ENCODE measurements at regions not wholly inside any gene's neighbourhood (a gene's known extent, or its start where the extent isn't known, plus 50 kb on each side); places are given as distances from the start of the nearest gene placed in this dataset.

DNA sequence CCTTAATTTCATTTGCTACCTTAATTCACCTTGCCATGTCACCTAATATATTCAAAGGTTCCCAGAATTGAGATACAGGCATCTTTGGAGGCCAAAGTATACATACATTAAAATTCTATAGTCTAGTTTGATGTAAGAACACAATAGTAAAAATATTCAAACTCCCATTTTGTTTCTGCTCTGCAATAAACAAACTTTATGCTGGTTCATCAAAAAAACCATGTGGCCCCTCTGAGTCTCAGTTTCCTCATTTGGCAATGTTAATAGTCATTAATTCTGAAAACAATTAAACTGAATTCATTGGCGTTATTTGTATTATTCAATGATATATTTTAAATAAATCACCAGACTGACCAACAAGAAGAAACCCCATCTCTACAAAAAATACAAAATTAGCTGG lies 639.4 kb upstream of the INTU start:
- Histone ChIP-seq H3K27ac (replicated peaks) (no peak overlapping the region), H3K4me3 (replicated peaks; ENCODE audit: insufficient read depth, low read length) (no peak overlapping the region), H3K27me3 (ENCODE audit: insufficient read depth, poor library complexity, severe bottlenecking) (no peaks in the 10 kb centered on the region)
- DNase-seq (ENCODE audit: low read depth in 1 of 2, low spot score in 1 of 2), result no peak
- TF ChIP-seq POLR2AphosphoS5 (IDR thresholded peaks at IDR 0.05; ENCODE audit: low read depth), result no peak
- TF ChIP-seq, protein P1, sequence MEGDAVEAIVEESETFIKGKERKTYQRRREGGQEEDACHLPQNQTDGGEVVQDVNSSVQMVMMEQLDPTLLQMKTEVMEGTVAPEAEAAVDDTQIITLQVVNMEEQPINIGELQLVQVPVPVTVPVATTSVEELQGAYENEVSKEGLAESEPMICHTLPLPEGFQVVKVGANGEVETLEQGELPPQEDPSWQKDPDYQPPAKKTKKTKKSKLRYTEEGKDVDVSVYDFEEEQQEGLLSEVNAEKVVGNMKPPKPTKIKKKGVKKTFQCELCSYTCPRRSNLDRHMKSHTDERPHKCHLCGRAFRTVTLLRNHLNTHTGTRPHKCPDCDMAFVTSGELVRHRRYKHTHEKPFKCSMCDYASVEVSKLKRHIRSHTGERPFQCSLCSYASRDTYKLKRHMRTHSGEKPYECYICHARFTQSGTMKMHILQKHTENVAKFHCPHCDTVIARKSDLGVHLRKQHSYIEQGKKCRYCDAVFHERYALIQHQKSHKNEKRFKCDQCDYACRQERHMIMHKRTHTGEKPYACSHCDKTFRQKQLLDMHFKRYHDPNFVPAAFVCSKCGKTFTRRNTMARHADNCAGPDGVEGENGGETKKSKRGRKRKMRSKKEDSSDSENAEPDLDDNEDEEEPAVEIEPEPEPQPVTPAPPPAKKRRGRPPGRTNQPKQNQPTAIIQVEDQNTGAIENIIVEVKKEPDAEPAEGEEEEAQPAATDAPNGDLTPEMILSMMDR (IDR thresholded peaks at IDR 0.05; ENCODE audit: insufficient read depth, low read length), result no peak
- no peak for TF ChIP-seq SPI1 (IDR thresholded peaks at IDR 0.05; ENCODE audit: borderline replicate concordance, low read depth)
- TF ChIP-seq, protein P2, sequence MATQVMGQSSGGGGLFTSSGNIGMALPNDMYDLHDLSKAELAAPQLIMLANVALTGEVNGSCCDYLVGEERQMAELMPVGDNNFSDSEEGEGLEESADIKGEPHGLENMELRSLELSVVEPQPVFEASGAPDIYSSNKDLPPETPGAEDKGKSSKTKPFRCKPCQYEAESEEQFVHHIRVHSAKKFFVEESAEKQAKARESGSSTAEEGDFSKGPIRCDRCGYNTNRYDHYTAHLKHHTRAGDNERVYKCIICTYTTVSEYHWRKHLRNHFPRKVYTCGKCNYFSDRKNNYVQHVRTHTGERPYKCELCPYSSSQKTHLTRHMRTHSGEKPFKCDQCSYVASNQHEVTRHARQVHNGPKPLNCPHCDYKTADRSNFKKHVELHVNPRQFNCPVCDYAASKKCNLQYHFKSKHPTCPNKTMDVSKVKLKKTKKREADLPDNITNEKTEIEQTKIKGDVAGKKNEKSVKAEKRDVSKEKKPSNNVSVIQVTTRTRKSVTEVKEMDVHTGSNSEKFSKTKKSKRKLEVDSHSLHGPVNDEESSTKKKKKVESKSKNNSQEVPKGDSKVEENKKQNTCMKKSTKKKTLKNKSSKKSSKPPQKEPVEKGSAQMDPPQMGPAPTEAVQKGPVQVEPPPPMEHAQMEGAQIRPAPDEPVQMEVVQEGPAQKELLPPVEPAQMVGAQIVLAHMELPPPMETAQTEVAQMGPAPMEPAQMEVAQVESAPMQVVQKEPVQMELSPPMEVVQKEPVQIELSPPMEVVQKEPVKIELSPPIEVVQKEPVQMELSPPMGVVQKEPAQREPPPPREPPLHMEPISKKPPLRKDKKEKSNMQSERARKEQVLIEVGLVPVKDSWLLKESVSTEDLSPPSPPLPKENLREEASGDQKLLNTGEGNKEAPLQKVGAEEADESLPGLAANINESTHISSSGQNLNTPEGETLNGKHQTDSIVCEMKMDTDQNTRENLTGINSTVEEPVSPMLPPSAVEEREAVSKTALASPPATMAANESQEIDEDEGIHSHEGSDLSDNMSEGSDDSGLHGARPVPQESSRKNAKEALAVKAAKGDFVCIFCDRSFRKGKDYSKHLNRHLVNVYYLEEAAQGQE (IDR thresholded peaks at IDR 0.05; ENCODE audit: insufficient replicate concordance, low read depth), result no peak
- TF ChIP-seq GABPA (IDR thresholded peaks at IDR 0.05; ENCODE audit: low read depth), result no peak

- Histone ChIP-seq H3K4me3 (replicated peaks; ENCODE audit: insufficient read depth, low read length) (no peak overlapping the region), H3K27me3 (ENCODE audit: insufficient read depth, poor library complexity, severe bottlenecking) (no peaks in the 10 kb centered on the region), H3K27ac (replicated peaks) (no peak overlapping the region)
- DNase-seq (ENCODE audit: low read depth in 1 of 2, low spot score in 1 of 2), result no peak
- TF ChIP-seq SPI1 (IDR thresholded peaks at IDR 0.05; ENCODE audit: borderline replicate concordance, low read depth) (no peak), POLR2AphosphoS5 (IDR thresholded peaks at IDR 0.05; ENCODE audit: low read depth) (no peak), GABPA (IDR thresholded peaks at IDR 0.05; ENCODE audit: low read depth) (no peak)
- TF ChIP-seq, protein P2 (IDR thresholded peaks at IDR 0.05; ENCODE audit: insufficient replicate concordance, low read depth), result no peak
- TF ChIP-seq, protein P1 (IDR thresholded peaks at IDR 0.05; ENCODE audit: insufficient read depth, low read length), result no peak
Measured at GRCh38 chr4:126995235-126995634, 637.5 kb upstream of the INTU start.

DNA sequence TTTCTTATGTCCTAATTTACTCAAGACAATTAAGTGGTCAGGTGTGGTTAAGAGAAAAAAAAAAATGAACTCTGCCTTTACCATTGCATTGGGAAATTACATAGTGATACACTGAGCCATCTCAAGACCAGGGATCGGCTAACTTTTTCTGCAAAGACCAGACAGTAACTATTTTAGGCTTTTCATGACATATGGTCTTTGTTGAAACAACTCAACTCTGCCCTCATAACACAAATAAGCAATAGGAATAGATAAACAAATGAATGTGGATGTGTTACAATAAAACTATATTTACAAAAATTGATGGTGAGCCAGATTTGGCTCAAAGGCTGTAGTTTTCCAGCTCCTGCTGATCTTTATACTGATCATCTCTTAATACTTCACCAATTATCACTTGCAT lies 632.6 kb upstream of the INTU start:
- H3K27me3 ChIP-seq (ENCODE audit: insufficient read depth, poor library complexity, severe bottlenecking), result no peaks in the 10 kb centered on the region
- H3K27ac ChIP-seq (replicated peaks), result no peak overlapping the region
- H3K4me3 ChIP-seq (replicated peaks; ENCODE audit: insufficient read depth, low read length), result no peak overlapping the region
- DNase-seq (ENCODE audit: low read depth in 1 of 2, low spot score in 1 of 2), result no peak
- TF ChIP-seq POLR2AphosphoS5 (IDR thresholded peaks at IDR 0.05; ENCODE audit: low read depth) (no peak), GABPA (IDR thresholded peaks at IDR 0.05; ENCODE audit: low read depth) (no peak), SPI1 (IDR thresholded peaks at IDR 0.05; ENCODE audit: borderline replicate concordance, low read depth) (no peak)
- TF ChIP-seq, protein P1 (IDR thresholded peaks at IDR 0.05; ENCODE audit: insufficient read depth, low read length), result no peak
- TF ChIP-seq, protein P2 (IDR thresholded peaks at IDR 0.05; ENCODE audit: insufficient replicate concordance, low read depth), result no peak

All from HL-60 (cell line).